ENCODE measurements at regions not wholly inside any gene's neighbourhood (a gene's known extent, or its start where the extent isn't known, plus 50 kb on each side); places are given as distances from the start of the nearest gene placed in this dataset.

- DNase-seq: no peak
These were observed 72.5 kb upstream of the HDAC4 start for GRCh38 chr2:239473211-239473805.

- DNase-seq: peak; percentile 93
These were observed 71.5 kb upstream of the HDAC4 start for GRCh38 chr2:239472235-239472775.

- DNase-seq: no peak
These were observed 70.4 kb upstream of the HDAC4 start for GRCh38 chr2:239471011-239471792.

- no peak for DNase-seq
These were observed 69.5 kb upstream of the HDAC4 start for GRCh38 chr2:239470151-239470900.

GRCh38 chr2:239469106-239469960, 68.5 kb upstream of the HDAC4 start:
- DNase-seq: no peak

- no peak for DNase-seq
These were observed 67.8 kb upstream of the HDAC4 start for GRCh38 chr2:239468491-239469105.

DNA sequence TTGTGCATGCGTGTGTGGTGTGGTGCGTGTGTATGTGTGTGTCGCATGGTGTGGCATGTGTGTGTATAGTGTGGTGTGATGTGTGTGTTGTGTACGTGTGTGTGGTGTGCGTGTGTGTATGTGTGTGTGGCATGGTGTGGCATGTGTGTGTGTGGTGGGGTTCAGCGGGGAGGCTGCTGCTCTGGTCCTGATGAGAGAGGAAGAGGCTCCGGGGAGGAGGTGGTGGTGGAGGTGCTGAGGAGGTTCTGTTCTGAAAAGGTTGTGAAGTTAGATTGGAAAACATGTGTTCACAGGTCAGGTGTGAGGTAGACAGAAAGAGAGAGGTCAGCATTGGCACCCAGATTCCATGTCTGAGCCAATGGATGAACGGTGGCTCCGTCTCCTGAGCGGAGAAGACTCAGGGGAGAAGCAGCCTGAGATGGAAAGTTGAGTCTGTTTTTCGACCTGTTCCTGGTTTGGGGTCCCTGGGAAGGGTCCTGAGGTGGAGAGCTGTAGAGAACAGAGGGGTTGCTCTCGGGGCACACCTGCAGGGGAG, 67.2 kb upstream of the HDAC4 start:
- DNase-seq: no peak

GRCh38 chr2:239467281-239467955, 66.6 kb upstream of the HDAC4 start:
- DNase-seq: no peak

- no peak for DNase-seq
These were observed 66.0 kb upstream of the HDAC4 start for GRCh38 chr2:239466755-239467271.

- no peak for DNase-seq
These were observed 65.4 kb upstream of the HDAC4 start for GRCh38 chr2:239466061-239466754.

- no peak for DNase-seq
These were observed 64.5 kb upstream of the HDAC4 start for GRCh38 chr2:239465017-239466001.

DNA sequence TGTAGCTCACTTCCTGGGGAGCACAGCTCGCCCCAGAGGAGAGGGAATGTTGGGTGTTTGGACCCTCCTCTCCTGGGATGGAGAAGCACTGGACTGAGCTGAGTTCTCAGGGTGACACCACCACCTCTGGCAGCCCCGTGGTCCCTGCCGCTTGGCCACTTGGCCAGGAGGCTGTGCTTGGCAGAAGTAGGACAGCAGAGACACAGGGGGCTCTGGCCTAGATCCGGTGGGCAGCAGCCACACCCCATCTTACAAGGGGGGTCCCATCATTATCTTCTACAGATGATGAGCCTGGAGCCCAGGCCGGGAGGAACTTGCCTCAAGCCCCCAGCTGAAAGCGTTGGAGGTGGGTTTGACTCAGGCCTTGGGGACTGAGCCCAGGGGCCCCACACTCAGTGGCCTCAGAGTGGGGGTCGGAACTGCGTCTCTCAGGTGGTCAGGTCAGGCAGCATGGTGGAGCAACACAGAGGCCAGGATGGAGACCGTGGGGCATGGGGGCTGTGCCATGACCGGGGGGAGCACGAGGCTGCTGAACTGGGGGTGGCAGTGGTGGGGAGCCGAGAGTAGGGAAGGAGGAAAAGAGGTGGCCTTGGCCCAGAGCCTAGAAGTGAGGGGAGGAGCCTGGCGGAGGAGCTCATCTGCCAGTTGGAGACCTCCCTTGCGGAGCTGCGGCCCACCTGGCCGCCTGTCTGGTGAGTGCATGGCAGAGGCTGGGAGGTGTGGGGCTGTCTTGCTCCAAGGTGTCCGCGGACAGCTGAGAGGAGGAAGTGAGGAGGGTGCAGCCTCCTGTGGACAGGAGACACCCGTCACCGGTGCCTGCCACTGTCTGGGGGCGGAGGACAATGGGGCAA, 63.6 kb upstream of the HDAC4 start:
- DNase-seq: no peak

DNA sequence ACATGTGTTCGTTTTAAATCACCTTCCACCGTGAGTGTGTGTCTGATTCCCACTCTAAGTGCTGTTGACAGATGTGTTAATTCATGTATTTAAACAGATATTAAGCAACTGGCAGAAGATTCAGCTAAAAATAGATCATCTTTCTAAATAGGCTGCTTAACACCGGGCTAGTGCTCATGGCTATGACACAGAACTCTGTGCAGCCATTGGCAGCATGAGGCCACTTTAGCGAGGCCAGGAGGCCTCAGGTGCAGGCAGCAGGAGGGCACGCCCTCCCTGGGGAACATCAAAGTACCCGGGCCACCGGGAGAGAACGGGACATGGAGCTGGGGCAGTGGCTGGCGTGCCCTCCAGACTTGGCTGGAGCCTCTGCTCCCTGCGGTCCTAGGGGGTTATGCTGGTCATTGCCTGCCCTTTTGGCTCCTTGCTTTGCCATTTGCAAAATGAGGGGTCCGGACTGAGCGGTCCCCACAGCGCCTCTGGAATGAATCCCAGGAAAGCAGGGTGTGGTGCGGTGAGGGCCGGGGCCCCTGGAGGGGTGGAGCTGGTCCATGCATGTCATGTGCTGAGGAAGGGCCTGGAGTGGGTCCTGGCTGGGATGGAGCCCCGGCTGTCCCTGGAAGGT, 62.8 kb upstream of the HDAC4 start:
- no peak for DNase-seq

DNA sequence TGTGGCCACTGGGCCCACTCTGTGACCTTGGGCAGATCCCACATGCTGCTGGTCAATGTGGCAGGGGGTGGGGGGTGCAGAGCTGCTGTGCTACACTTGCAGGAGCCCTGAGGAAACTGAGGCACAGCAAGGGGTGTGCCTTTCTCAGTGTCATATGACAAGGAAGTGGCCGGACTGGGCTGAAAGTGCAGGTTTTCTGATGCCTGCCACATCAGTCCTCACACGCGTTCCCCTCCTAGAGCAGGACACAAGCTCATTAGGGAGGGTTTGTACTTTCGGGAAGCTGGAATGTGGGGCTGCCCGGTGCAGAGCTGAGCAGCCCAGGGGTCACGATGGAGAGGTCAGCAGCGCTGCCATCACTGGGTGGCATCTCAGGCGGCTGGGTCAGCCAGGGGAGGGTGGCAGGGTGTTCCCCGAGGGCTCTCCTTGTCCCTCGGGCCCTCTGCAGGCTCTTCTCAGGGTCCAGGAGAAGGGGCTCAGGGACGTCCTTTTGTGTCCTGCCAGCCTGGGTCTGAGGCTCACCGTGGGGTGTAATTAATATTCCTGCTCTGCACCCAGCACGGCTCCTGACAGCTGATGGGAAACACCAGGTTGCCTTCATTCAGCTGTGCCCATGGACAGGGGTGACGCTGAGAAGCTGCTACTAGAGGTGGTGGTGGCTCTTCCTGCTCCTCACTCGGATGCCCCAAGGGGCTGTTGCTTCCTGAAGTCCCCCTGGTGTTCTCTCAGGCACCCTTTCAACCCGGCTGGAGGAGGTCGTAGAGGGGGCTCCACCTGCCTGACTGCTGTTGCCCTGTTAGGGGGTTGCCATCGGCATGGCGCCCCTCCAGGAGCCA, 62.1 kb upstream of the HDAC4 start:
- no peak for DNase-seq

DNA sequence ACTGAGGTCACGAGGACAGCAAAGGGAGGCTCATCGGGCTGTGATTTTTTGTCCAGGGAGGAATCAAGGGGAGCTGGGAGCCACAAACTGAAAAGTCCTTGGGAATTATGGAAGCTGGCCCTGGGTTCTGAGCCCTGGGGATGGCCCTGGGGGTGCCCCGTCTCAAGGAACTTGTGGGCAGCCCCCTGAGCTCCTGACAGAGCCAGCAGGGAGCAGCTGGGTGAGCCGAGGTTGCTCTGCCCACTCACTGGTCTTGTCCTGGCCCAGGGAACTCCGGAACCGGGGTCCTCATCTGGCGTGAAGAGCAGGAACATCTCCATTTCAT, 61.3 kb upstream of the HDAC4 start:
- DNase-seq: no peak

DNA sequence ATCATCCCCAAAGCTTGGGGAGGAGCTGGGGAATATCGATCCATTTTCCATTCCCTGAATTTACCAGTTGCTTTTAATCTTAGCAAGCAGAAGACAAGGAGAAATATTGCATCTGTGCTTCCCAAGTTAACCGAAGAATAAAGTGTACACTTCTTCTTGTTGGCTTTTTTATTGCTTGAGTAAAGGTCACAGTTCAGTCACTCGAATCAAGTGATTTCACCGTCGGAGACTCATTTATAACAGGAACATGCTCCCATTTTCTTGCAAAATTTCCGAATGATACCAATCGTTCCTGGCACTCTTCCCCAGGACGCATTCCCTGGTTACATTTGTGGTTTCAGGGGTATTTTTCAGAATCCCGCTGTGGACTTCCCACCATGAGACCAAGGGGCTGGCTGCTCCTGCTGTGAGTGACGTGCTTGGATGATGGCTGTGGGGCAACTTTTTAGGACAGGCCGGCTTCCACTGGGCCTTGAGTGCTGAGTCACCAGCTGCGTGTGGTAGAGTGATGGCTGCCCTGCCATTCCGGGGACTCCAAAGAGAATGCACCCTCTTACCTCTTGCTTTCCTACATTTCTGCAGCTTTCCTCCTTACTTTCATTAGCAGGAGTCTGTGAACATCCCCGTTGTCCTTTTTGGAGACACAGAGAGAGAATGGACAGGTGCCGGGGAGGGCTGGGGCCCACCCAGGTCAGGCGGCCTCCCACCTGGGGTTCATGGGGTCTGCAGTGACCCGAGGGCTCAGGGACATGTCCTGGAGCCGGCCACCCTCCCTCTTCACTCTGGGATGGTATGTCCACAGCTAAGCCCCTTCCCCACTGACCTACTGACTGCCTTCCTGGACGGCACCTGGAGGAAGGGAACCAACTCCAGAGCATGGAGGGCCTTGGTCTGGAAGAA, 60.7 kb upstream of the HDAC4 start:
- DNase-seq: no peak
